Uterus (tissue), 3 donors: ENCODE measurements at regions not wholly inside any gene's neighbourhood (a gene's known extent, or its start where the extent isn't known, plus 50 kb on each side); places are given as distances from the start of the nearest gene placed in this dataset.

ENCODE experiments used
- DNase-seq, 2 donors: peaks; one replicate each; pipeline ENCODE4 v3.0.0-alpha.2; 2019 to 2020
- H3K27ac ChIP-seq, 2 donors: fragments of 200-600 bp; sonication (generic); 1 replicate in 1 of 2; 2 replicates in 1 of 2; pipeline ENCODE4 v1.5.1; 2016 to 2018
- H3K27me3 ChIP-seq, 2 donors: fragments of 200-600 bp; sonication (generic); one replicate each; pipeline ENCODE4 v1.5.1; 2018 to 2019; ENCODE audit warnings: control low read depth in 1 of 2
- H3K36me3 ChIP-seq, 2 donors: fragments of 200-600 bp; sonication (generic); one replicate each; pipeline ENCODE4 v1.5.1; 2019; ENCODE audit warnings: control low read depth in 1 of 2
- H3K4me1 ChIP-seq, 2 donors: fragments of 200-600 bp; sonication (generic); one replicate each; pipeline ENCODE4 v1.5.1; 2018 to 2019; ENCODE audit warnings: control low read depth in 1 of 2
- H3K4me3 ChIP-seq, 2 donors: fragments of 200-600 bp; sonication (generic); 1 replicate in 1 of 2; 2 replicates in 1 of 2; pipeline ENCODE4 v1.5.1; 2018 to 2019; ENCODE audit warnings: mild to moderate bottlenecking in 1 of 2
- H3K9me3 ChIP-seq, 2 donors: fragments of 200-600 bp; sonication (generic); one replicate each; pipeline ENCODE4 v1.5.1; 2019; ENCODE audit warnings: control low read depth in 1 of 2
- POLR2A ChIP-seq, 2 donors: fragments of 450-650 bp; IDR thresholded peaks; one replicate each; pipeline ENCODE4 v1.6.1; 2016; ENCODE audit warnings: antibody characterized with exemption in 2 of 2, mild to moderate bottlenecking in 1 of 2, moderate library complexity in 1 of 2
- intact Hi-C: fragments of 100-400 bp; cut with DNase I; formaldehyde crosslinking; loops from one replicate; pipeline ENCODE4 v1.15.1; 2023; ENCODE audit warnings: low total_unique reads
- TF ChIP-seq, protein P1 (sequence below), 4 experiments: fragments of 200-600 bp in 2 of 4; fragments of 450-650 bp in 2 of 4; sonication (generic) in 2 of 4; IDR thresholded peaks; one replicate each; pipeline ENCODE4 v1.5.1; 2016 to 2019; ENCODE audit warnings: antibody characterized with exemption in 4 of 4, mild to moderate bottlenecking in 2 of 4, moderate library complexity in 1 of 4
- donor health status: DM: yes; HTN: yes; CAD: no.

GRCh38 chr12:108039794-108040193 lies 89.3 kb upstream of the WSCD2 start:
- DNase-seq, result no peak
- no peak overlapping the region for H3K4me3 ChIP-seq
- TF ChIP-seq, protein P1, sequence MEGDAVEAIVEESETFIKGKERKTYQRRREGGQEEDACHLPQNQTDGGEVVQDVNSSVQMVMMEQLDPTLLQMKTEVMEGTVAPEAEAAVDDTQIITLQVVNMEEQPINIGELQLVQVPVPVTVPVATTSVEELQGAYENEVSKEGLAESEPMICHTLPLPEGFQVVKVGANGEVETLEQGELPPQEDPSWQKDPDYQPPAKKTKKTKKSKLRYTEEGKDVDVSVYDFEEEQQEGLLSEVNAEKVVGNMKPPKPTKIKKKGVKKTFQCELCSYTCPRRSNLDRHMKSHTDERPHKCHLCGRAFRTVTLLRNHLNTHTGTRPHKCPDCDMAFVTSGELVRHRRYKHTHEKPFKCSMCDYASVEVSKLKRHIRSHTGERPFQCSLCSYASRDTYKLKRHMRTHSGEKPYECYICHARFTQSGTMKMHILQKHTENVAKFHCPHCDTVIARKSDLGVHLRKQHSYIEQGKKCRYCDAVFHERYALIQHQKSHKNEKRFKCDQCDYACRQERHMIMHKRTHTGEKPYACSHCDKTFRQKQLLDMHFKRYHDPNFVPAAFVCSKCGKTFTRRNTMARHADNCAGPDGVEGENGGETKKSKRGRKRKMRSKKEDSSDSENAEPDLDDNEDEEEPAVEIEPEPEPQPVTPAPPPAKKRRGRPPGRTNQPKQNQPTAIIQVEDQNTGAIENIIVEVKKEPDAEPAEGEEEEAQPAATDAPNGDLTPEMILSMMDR (IDR thresholded peaks at IDR 0.05), result no peak
- TF ChIP-seq POLR2A (IDR thresholded peaks at IDR 0.05), result no peak
- no peaks in the 10 kb centered on the region for H3K36me3 ChIP-seq
- H3K27me3 ChIP-seq, result no peaks in the 10 kb centered on the region
- H3K4me1 ChIP-seq, result no peaks in the 10 kb centered on the region
- no peaks in the 10 kb centered on the region for H3K9me3 ChIP-seq
- intact Hi-C loops, result no loop called here
- H3K27ac ChIP-seq, result no peak overlapping the region

GRCh38 chr12:108040947-108041346 lies 88.1 kb upstream of the WSCD2 start:
- Histone ChIP-seq H3K27me3 (no peaks in the 10 kb centered on the region), H3K9me3 (no peaks in the 10 kb centered on the region), H3K4me3 (no peak overlapping the region), H3K27ac (no peak overlapping the region), H3K36me3 (no peaks in the 10 kb centered on the region), H3K4me1 (no peaks in the 10 kb centered on the region)
- no peak for DNase-seq
- no peak for TF ChIP-seq POLR2A (IDR thresholded peaks at IDR 0.05)
- TF ChIP-seq, protein P1 (IDR thresholded peaks at IDR 0.05), result no peak
- intact Hi-C loops, result no loop called here

DNA sequence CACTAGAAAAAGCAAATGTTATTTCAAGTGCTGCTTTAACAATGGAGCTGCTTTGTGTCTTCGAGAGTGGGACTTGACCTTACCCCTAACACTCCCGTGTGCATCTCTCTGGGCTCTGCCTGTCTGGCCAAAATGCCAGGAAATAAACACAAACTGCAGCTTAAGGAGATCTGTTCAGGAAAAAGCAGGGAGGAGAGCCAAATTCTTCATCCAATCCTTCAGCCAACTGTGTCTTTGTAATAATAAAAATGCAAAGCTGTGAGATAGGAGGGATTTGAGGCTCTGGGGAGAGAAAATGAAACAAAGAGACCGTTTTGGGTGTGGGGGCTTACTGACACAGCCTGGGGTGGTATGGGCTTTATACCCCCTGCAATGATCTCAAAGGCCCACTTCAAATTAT lies 85.8 kb upstream of the WSCD2 start:
- intact Hi-C loops, result no loop called here
- TF ChIP-seq, protein P1 (IDR thresholded peaks at IDR 0.05), result no peak
- no peak for TF ChIP-seq POLR2A (IDR thresholded peaks at IDR 0.05)

GRCh38 chr12:108043750-108044533 lies 85.1 kb upstream of the WSCD2 start:
- Histone ChIP-seq H3K4me1 (no peaks in the 10 kb centered on the region), H3K9me3 (no peaks in the 10 kb centered on the region), H3K36me3 (no peaks in the 10 kb centered on the region), H3K27ac (no peak overlapping the region), H3K4me3 (no peak overlapping the region), H3K27me3 (no peaks in the 10 kb centered on the region)
- intact Hi-C loops, result no loop called here
- TF ChIP-seq, protein P1 (IDR thresholded peaks at IDR 0.05), result no peak
- TF ChIP-seq POLR2A (IDR thresholded peaks at IDR 0.05), result no peak
- no peak for DNase-seq

More for the DNA sequence above, 85.8 kb upstream of the WSCD2 start:
- no peaks in the 10 kb centered on the region for H3K4me1 ChIP-seq
- H3K27ac ChIP-seq, result no peak overlapping the region
- H3K27me3 ChIP-seq, result no peaks in the 10 kb centered on the region
- no peak overlapping the region for H3K4me3 ChIP-seq
- no peak for DNase-seq
- H3K36me3 ChIP-seq, result no peaks in the 10 kb centered on the region
- H3K9me3 ChIP-seq, result no peaks in the 10 kb centered on the region

DNA sequence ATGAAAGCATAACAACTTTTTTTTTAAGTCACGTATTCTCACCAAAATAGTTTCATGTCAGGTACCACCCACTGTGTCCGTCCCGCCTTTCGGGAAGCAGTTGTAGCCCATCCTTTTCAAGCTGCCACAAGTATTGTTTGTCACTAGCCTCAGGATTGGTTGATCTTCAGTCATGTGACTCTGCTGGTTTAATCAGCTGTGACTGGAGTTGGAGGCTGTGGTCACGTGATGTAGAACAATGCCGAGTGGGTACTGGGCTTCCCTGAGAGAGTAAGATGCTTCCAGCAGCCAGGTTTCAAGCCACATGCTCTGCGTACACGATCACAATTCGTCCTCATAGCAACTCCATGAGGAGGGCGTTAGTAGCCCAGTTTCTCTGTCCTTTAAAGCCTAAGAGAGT lies 83.0 kb upstream of the WSCD2 start:
- H3K27ac ChIP-seq, result peak overlapping the region; percentile 63 to 71
- H3K36me3 ChIP-seq, result no peaks in the 10 kb centered on the region
- no peaks in the 10 kb centered on the region for H3K27me3 ChIP-seq
- DNase-seq, result no peak
- intact Hi-C loops, result no loop called here
- H3K4me3 ChIP-seq, result no peak overlapping the region
- no peaks in the 10 kb centered on the region for H3K9me3 ChIP-seq
- TF ChIP-seq POLR2A (IDR thresholded peaks at IDR 0.05), result no peak
- no peaks in the 10 kb centered on the region for H3K4me1 ChIP-seq
